CD4-positive, alpha-beta T cell (primary cell): ENCODE measurements at regions not wholly inside any gene's neighbourhood (a gene's known extent, or its start where the extent isn't known, plus 50 kb on each side); places are given as distances from the start of the nearest gene placed in this dataset.

Source experiments
- ATAC-seq: fragments of 200-7000 bp; cut with Tn5 transposase; one replicate; pipeline ENCODE4 v1.10.0; 2022; ENCODE audit warnings: mild to moderate bottlenecking; ENCODE audit not compliant: poor library complexity
- CTCF ChIA-PET: fragments of 350-600 bp; sonication (Branson Sonifier 250); formaldehyde crosslinking; loops from one replicate; lab custom pipeline; 2021; ENCODE audit warnings: antibody characterized with exemption, inconsistent platforms; lab: Charles Lee
- POLR2A ChIA-PET: fragments of 350-600 bp; sonication (Branson Sonifier 250); formaldehyde crosslinking; loops from one replicate; lab custom pipeline; 2021; ENCODE audit warnings: antibody characterized with exemption, inconsistent platforms; lab: Charles Lee
- DNase-seq, 14 experiments: peaks; one replicate each; pipeline ENCODE4 v3.0.0-alpha.2; 2013 to 2020; ENCODE audit warnings: mixed read lengths in 2 of 14
- H3K27ac ChIP-seq, 2 donors: one replicate each; pipeline versions ENCODE4 v1.5.1 to v1.7.0; 2013; ENCODE audit warnings: low read length in 2 of 2, low read depth in 1 of 2, mild to moderate bottlenecking in 1 of 2
- H3K27me3 ChIP-seq, 2 experiments: 1 replicate in 1 of 2; 2 replicates in 1 of 2; pipeline versions ENCODE4 v1.6.1 to v1.7.0; 2013; ENCODE audit warnings: low read length in 2 of 2, control low read depth in 1 of 2, mild to moderate bottlenecking in 1 of 2, moderate library complexity in 1 of 2; ENCODE audit not compliant: insufficient read depth in 2 of 2, control insufficient read depth in 1 of 2
- H3K36me3 ChIP-seq: one replicate; pipeline ENCODE4 v1.6.1; 2013; ENCODE audit warnings: low read length, control low read depth; ENCODE audit not compliant: insufficient read depth
- H3K4me1 ChIP-seq: one replicate; pipeline ENCODE4 v1.6.1; 2013; ENCODE audit warnings: low read length, control low read depth; ENCODE audit not compliant: insufficient read depth
- H3K4me3 ChIP-seq: one replicate; pipeline ENCODE4 v1.5.1; 2013; ENCODE audit warnings: mild to moderate bottlenecking, low read length, moderate library complexity
- H3K9me3 ChIP-seq, 2 experiments: 1 replicate in 1 of 2; 2 replicates in 1 of 2; pipeline versions ENCODE4 v1.6.1 to v1.7.0; 2013; ENCODE audit warnings: low read length in 2 of 2, mild to moderate bottlenecking in 2 of 2, control low read depth in 1 of 2, moderate library complexity in 1 of 2; ENCODE audit not compliant: control insufficient read depth in 1 of 2, insufficient read depth in 1 of 2
- H3K27ac Mint-ChIP-seq: one replicate; pipeline ENCODE4 v1.8.0; 2020; ENCODE audit warnings: mixed read lengths
- H3K27me3 Mint-ChIP-seq: one replicate; pipeline ENCODE4 v1.8.0; 2021; ENCODE audit warnings: mixed read lengths
- H3K36me3 Mint-ChIP-seq: one replicate; pipeline ENCODE4 v1.8.0; 2021; ENCODE audit warnings: low read depth, mixed read lengths
- H3K4me1 Mint-ChIP-seq: one replicate; pipeline ENCODE4 v1.8.0; 2021; ENCODE audit warnings: low read depth, mixed read lengths
- H3K4me3 Mint-ChIP-seq: one replicate; pipeline ENCODE4 v1.8.0; 2020; ENCODE audit warnings: mild to moderate bottlenecking, mixed read lengths
- H3K9me3 Mint-ChIP-seq: one replicate; pipeline ENCODE4 v1.8.0; 2020; ENCODE audit warnings: mixed read lengths
- CTCF ChIP-seq: fragments of 200-600 bp; IDR thresholded peaks from one replicate; pipeline ENCODE4 v1.8.0; 2022; ENCODE audit warnings: antibody characterized with exemption, mild to moderate bottlenecking
- intact Hi-C, 2 experiments: fragments of 100-400 bp; cut with DNase I in 1 of 2; cut with micrococcal nuclease in 1 of 2; formaldehyde crosslinking; loops; one replicate each; pipeline versions ENCODE4 v1.15.1 to v1.9.0; 2023 to 2025; cut with DNase I, micrococcal nuclease

GRCh38 chr6:115319823-115320222 is 740.9 kb downstream of the FRK start:
- H3K4me3 Mint-ChIP-seq: no peak overlapping the region
- CTCF ChIA-PET: no interaction called here

GRCh38 chr6:115310156-115310555 is 750.5 kb downstream of the FRK start:
- Mint-ChIP-seq H3K9me3 (peaks cover 19% of the 10 kb centered on the region), H3K27ac (no peak overlapping the region), H3K4me3 (no peak overlapping the region), H3K36me3 (no peaks in the 10 kb centered on the region), H3K27me3 (no peaks in the 10 kb centered on the region), H3K4me1 (no peaks in the 10 kb centered on the region)
- intact Hi-C loops: no loop called here
- DNase-seq (no peak), ATAC-seq (no peak)
- Histone ChIP-seq H3K36me3 (no peaks in the 10 kb centered on the region), H3K27ac (no peak overlapping the region), H3K27me3 (no peaks in the 10 kb centered on the region), H3K4me1 (no peaks in the 10 kb centered on the region), H3K4me3 (no peak overlapping the region), H3K9me3 (peaks cover 5 to 8% of the 10 kb centered on the region in 2 experiments)
- TF ChIP-seq CTCF: no peak
- CTCF ChIA-PET: no interaction called here
- POLR2A ChIA-PET: no interaction called here

More at GRCh38 chr6:115319823-115320222, 740.9 kb downstream of the FRK start:
- H3K4me1 Mint-ChIP-seq: no peaks in the 10 kb centered on the region
- no peaks in the 10 kb centered on the region for H3K9me3 Mint-ChIP-seq
- TF ChIP-seq CTCF: no peak
- no peak overlapping the region for H3K27ac Mint-ChIP-seq
- ATAC-seq (no peak), DNase-seq (no peak)
- Histone ChIP-seq H3K4me3 (no peak overlapping the region), H3K4me1 (no peaks in the 10 kb centered on the region), H3K27ac (no peak overlapping the region), H3K27me3 (no peaks in the 10 kb centered on the region), H3K36me3 (no peaks in the 10 kb centered on the region), H3K9me3 (no peaks in the 10 kb centered on the region)
- POLR2A ChIA-PET: no interaction called here
- H3K36me3 Mint-ChIP-seq: no peaks in the 10 kb centered on the region
- intact Hi-C loops: no loop called here
- no peaks in the 10 kb centered on the region for H3K27me3 Mint-ChIP-seq

GRCh38 chr6:115302731-115303130 is 758.0 kb downstream of the FRK start:
- no peak overlapping the region for H3K4me3 Mint-ChIP-seq
- H3K27ac Mint-ChIP-seq: no peak overlapping the region
- ATAC-seq (no peak), DNase-seq (no peak)
- H3K4me3 ChIP-seq: no peak overlapping the region
- ChIA-PET POLR2A (no interaction called here), CTCF (no interaction called here)
- no peaks in the 10 kb centered on the region for H3K4me1 Mint-ChIP-seq
- no peak for TF ChIP-seq CTCF
- no peaks in the 10 kb centered on the region for H3K27me3 ChIP-seq
- H3K9me3 Mint-ChIP-seq: peaks cover 14% of the 10 kb centered on the region
- no peaks in the 10 kb centered on the region for H3K9me3 ChIP-seq
- intact Hi-C loops: no loop called here
- no peaks in the 10 kb centered on the region for H3K36me3 Mint-ChIP-seq
- no peaks in the 10 kb centered on the region for H3K36me3 ChIP-seq
- no peaks in the 10 kb centered on the region for H3K4me1 ChIP-seq
- H3K27ac ChIP-seq: no peak overlapping the region
- H3K27me3 Mint-ChIP-seq: no peaks in the 10 kb centered on the region
